ENCODE measurements at regions not wholly inside any gene's neighbourhood (a gene's known extent, or its start where the extent isn't known, plus 50 kb on each side); places are given as distances from the start of the nearest gene placed in this dataset.
"Not testable (repeated sequence)": the region's sequence is repeated elsewhere in the genome, so short reads cannot be mapped to it uniquely, and the experiment has no call there.

- no peak overlapping the region for H3K27ac ChIP-seq (ENCODE audit: insufficient read depth, low read length)
- no peak overlapping the region for H3K4me3 ChIP-seq (ENCODE audit: insufficient read depth, low read depth, low read length)
- no peak overlapping the region for H2BK5ac ChIP-seq (ENCODE audit: low read depth, low read length, poor library complexity, severe bottlenecking)
- H2BK15ac ChIP-seq (ENCODE audit: low read depth, low read length) = no peak overlapping the region
- H3K79me1 ChIP-seq (ENCODE audit: low read depth in 1 of 2, low read length in 2 of 2) = no peaks in the 10 kb centered on the region
- no peak overlapping the region for H4K5ac ChIP-seq (ENCODE audit: low read depth, low read length)
- no peak overlapping the region for H2AFZ ChIP-seq (replicated peaks; ENCODE audit: low read length, poor library complexity)
- POLR2A ChIA-PET (ENCODE audit: unreplicated experiment) = no interaction called here
- CTCF ChIA-PET = no interaction called here
- TF ChIP-seq BHLHE40 (IDR thresholded peaks at IDR 0.05; ENCODE audit: low read depth, low read length) (no peak), RCOR1 (IDR thresholded peaks at IDR 0.05; ENCODE audit: insufficient replicate concordance, low read length) (no peak)
- peaks cover 3% of the 10 kb centered on the region; the same call in 1 of the 2 replicates for H3K9me3 ChIP-seq (ENCODE audit: control insufficient read depth, insufficient read depth, low read length)
- H3K23ac ChIP-seq (ENCODE audit: low read depth, low read length) = no peak overlapping the region
- H4K20me1 ChIP-seq (ENCODE audit: insufficient read depth, low read length) = no peaks in the 10 kb centered on the region
- no peak overlapping the region for H4K8ac ChIP-seq (ENCODE audit: low read depth in 2 of 2, low read length in 2 of 2)
- H3K4me1 ChIP-seq (ENCODE audit: control insufficient read depth, insufficient read depth, low read length) = peaks cover 1% of the 10 kb centered on the region; the same call in 1 of the 2 replicates
- dilution Hi-C loops (cut with HindIII; ENCODE audit: low sequenced_read_pairs, unreplicated experiment) = no loop called here
- H3K56ac ChIP-seq (ENCODE audit: extremely low read depth, insufficient read depth, low read length) = no peak overlapping the region
- H3K4ac ChIP-seq (ENCODE audit: low read depth, low read length) = no peak overlapping the region
- no peak overlapping the region for H3K14ac ChIP-seq (replicated peaks; ENCODE audit: low read depth, low read length)
- ATAC-seq (ENCODE audit: low read depth) = no peak; the same call in 1 of the 2 replicates
- no peak overlapping the region for H2AK5ac ChIP-seq (ENCODE audit: low read depth, low read length)
- no peak overlapping the region for H2AK9ac ChIP-seq (replicated peaks; ENCODE audit: low read depth, low read length, poor library complexity)
- H3K36me3 ChIP-seq (ENCODE audit: control insufficient read depth, insufficient read depth, low read length) = no peaks in the 10 kb centered on the region
- H3K18ac ChIP-seq (ENCODE audit: low read depth, low read length) = no peak overlapping the region
- DNase-seq = no peak
- no peaks in the 10 kb centered on the region; the same call in 1 of the 2 replicates for H3K27me3 ChIP-seq (ENCODE audit: control insufficient read depth, insufficient read depth, low read length)
- no peak overlapping the region for H3K9ac ChIP-seq (ENCODE audit: low read depth, low read length)
- no peak overlapping the region for H3K4me2 ChIP-seq (ENCODE audit: low read depth, low read length)
- H4K91ac ChIP-seq (ENCODE audit: insufficient read depth, low read depth, low read length) = no peak overlapping the region
- no CpG with 5 or more reads among the region's 1 CpG for WGBS, 2 experiments (ENCODE audit: extremely low coverage in 2 of 2, insufficient read length in 1 of 2)
- no peak overlapping the region for H2BK20ac ChIP-seq (ENCODE audit: low read depth, low read length)
- in situ Hi-C loops (cut with MboI; ENCODE audit: low sequenced_read_pairs) = no loop called here
- H3K9me1 ChIP-seq (ENCODE audit: insufficient read depth, low read length) = no peaks in the 10 kb centered on the region
- intact Hi-C loops (cut with micrococcal nuclease) = loop anchor here (1.0 kb wide), 1 partner anchor 40 kb away; no protein-coding TSS in a partner anchor
- no TSS peak for BruUV-seq (replicated peaks)
- H2BK120ac ChIP-seq (ENCODE audit: low read depth, low read length) = no peak overlapping the region
These were observed 239.3 kb downstream of the KCNK2 start for GRCh38 chr1:215321802-215322201.

GRCh38 chr1:215323992-215324391, 241.5 kb downstream of the KCNK2 start:
- H2BK15ac ChIP-seq (ENCODE audit: low read depth, low read length); H3K14ac ChIP-seq (replicated peaks; ENCODE audit: low read depth, low read length); in situ Hi-C loops (cut with MboI; ENCODE audit: low sequenced_read_pairs); H4K91ac ChIP-seq (ENCODE audit: insufficient read depth, low read depth, low read length); H2BK5ac ChIP-seq (ENCODE audit: low read depth, low read length, poor library complexity, severe bottlenecking); H3K27me3 ChIP-seq (ENCODE audit: control insufficient read depth, insufficient read depth, low read length); DNase-seq; H4K20me1 ChIP-seq (ENCODE audit: insufficient read depth, low read length); H3K4me3 ChIP-seq (ENCODE audit: insufficient read depth, low read depth, low read length); BruUV-seq (replicated peaks); H3K9ac ChIP-seq (ENCODE audit: low read depth, low read length); H2AK5ac ChIP-seq (ENCODE audit: low read depth, low read length); H3K4me2 ChIP-seq (ENCODE audit: low read depth, low read length); H3K79me1 ChIP-seq (ENCODE audit: low read depth in 1 of 2, low read length in 2 of 2); H2BK20ac ChIP-seq (ENCODE audit: low read depth, low read length); H3K9me3 ChIP-seq (ENCODE audit: control insufficient read depth, insufficient read depth, low read length); H4K8ac ChIP-seq (ENCODE audit: low read depth in 2 of 2, low read length in 2 of 2); H4K5ac ChIP-seq (ENCODE audit: low read depth, low read length); POLR2A ChIA-PET (ENCODE audit: unreplicated experiment); H3K27ac ChIP-seq (ENCODE audit: insufficient read depth, low read length); H3K23ac ChIP-seq (ENCODE audit: low read depth, low read length); H2BK120ac ChIP-seq (ENCODE audit: low read depth, low read length); H3K18ac ChIP-seq (ENCODE audit: low read depth, low read length); H3K4ac ChIP-seq (ENCODE audit: low read depth, low read length); H2AK9ac ChIP-seq (replicated peaks; ENCODE audit: low read depth, low read length, poor library complexity); H3K56ac ChIP-seq (ENCODE audit: extremely low read depth, insufficient read depth, low read length); H2AFZ ChIP-seq (replicated peaks; ENCODE audit: low read length, poor library complexity); H3K9me1 ChIP-seq (ENCODE audit: insufficient read depth, low read length); ATAC-seq (ENCODE audit: low read depth); H3K36me3 ChIP-seq (ENCODE audit: control insufficient read depth, insufficient read depth, low read length); intact Hi-C loops (cut with micrococcal nuclease); dilution Hi-C loops (cut with HindIII; ENCODE audit: low sequenced_read_pairs, unreplicated experiment); H3K4me1 ChIP-seq (ENCODE audit: control insufficient read depth, insufficient read depth, low read length): not testable (repeated sequence)
- CTCF ChIA-PET = interaction anchor here (0.9 kb wide), 1 partner anchor 20 kb away, joined by 3 read pairs; no protein-coding TSS in a partner anchor
- WGBS, 2 experiments (ENCODE audit: extremely low coverage in 2 of 2, insufficient read length in 1 of 2) = no CpG with 5 or more reads among the region's 3 CpGs

All from IMR-90 (cell line).